Left ventricle myocardium inferior (tissue), 1 donor: ENCODE measurements at regions not wholly inside any gene's neighbourhood (a gene's known extent, or its start where the extent isn't known, plus 50 kb on each side); places are given as distances from the start of the nearest gene placed in this dataset.

Source experiments
- DNase-seq: peaks from one replicate; pipeline ENCODE4 v3.0.0-alpha.2; 2020
- H3K27ac ChIP-seq: fragments of 200-600 bp; replicated peaks from 2 replicates; pipeline ENCODE4 v1.8.0; 2021
- H3K27me3 ChIP-seq: fragments of 200-600 bp; 2 replicates; pipeline ENCODE4 v1.8.0; 2021; ENCODE audit warnings: low read depth
- H3K36me3 ChIP-seq: fragments of 200-600 bp; 2 replicates; pipeline ENCODE4 v1.8.0; 2021
- H3K4me1 ChIP-seq: fragments of 200-600 bp; 2 replicates; pipeline ENCODE4 v1.8.0; 2021
- H3K4me3 ChIP-seq: fragments of 200-600 bp; 2 replicates; pipeline ENCODE4 v1.8.0; 2021; ENCODE audit warnings: mild to moderate bottlenecking, moderate library complexity
- H3K9me3 ChIP-seq: fragments of 200-600 bp; replicated peaks from 2 replicates; pipeline ENCODE4 v1.8.0; 2021
- intact Hi-C: fragments of 100-400 bp; cut with micrococcal nuclease; formaldehyde crosslinking; loops from one replicate; pipeline ENCODE4 v1.11.0; 2022
- TF ChIP-seq, protein P1 (sequence below): fragments of 200-600 bp; IDR thresholded peaks from 2 replicates; pipeline ENCODE4 v1.8.0; 2021; ENCODE audit warnings: antibody characterized with exemption, mild to moderate bottlenecking, borderline replicate concordance
- donor health status: DM: no; HTN: yes; CAD: no; lungs with severe emphysema.

DNA sequence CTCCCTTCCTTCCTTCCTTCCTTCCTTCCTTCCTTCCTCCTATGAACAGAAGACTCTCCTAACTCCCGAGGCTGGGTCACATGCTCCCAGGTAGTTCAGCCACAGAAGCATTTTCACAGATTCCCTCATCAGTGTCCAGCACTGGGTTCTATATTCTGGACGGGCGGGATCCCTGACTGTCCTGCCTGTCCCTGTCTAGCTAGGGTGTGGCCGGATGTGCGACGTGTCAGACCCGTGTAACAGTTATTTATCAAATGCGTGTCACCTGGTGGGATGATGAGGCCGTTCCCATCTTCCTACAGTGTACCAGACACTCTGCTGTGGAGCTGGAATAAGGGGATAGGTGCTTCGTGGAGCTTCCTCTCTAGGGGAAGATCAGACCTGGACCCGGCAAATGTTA lies 901.0 kb downstream of the BRD1 start:
- peaks cover 71% of the 10 kb centered on the region for H3K27me3 ChIP-seq
- no peaks in the 10 kb centered on the region for H3K9me3 ChIP-seq
- intact Hi-C loops: no loop called here
- H3K36me3 ChIP-seq: no peaks in the 10 kb centered on the region
- no peak overlapping the region for H3K27ac ChIP-seq
- no peak for DNase-seq
- no peak overlapping the region for H3K4me3 ChIP-seq
- no peaks in the 10 kb centered on the region for H3K4me1 ChIP-seq
- TF ChIP-seq, protein P1, sequence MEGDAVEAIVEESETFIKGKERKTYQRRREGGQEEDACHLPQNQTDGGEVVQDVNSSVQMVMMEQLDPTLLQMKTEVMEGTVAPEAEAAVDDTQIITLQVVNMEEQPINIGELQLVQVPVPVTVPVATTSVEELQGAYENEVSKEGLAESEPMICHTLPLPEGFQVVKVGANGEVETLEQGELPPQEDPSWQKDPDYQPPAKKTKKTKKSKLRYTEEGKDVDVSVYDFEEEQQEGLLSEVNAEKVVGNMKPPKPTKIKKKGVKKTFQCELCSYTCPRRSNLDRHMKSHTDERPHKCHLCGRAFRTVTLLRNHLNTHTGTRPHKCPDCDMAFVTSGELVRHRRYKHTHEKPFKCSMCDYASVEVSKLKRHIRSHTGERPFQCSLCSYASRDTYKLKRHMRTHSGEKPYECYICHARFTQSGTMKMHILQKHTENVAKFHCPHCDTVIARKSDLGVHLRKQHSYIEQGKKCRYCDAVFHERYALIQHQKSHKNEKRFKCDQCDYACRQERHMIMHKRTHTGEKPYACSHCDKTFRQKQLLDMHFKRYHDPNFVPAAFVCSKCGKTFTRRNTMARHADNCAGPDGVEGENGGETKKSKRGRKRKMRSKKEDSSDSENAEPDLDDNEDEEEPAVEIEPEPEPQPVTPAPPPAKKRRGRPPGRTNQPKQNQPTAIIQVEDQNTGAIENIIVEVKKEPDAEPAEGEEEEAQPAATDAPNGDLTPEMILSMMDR: no peak

DNA sequence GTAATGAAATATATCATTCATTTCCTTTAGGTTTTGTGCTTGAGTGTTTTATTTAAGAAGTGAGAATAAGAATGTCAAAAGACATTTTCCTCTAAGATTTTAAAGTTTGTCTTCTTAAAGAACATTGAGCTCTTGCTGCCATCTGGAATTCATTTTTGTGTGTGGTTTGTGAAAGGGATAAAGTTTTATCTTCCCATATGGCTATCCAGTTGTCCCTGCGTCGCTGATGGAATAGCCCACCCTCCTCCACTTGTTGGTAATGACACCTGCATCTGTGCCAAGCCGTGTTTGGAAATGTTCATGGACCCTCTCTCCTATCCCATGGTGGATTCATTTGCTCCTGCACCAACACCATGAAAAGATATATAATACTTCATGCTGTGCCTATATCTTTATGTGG lies 901.5 kb downstream of the BRD1 start:
- Histone ChIP-seq H3K4me1 (no peaks in the 10 kb centered on the region), H3K36me3 (no peaks in the 10 kb centered on the region), H3K9me3 (no peaks in the 10 kb centered on the region), H3K27me3 (peaks cover 70% of the 10 kb centered on the region), H3K27ac (no peak overlapping the region), H3K4me3 (no peak overlapping the region)
- TF ChIP-seq, protein P1: no peak
- DNase-seq: no peak
- intact Hi-C loops: no loop called here

DNA sequence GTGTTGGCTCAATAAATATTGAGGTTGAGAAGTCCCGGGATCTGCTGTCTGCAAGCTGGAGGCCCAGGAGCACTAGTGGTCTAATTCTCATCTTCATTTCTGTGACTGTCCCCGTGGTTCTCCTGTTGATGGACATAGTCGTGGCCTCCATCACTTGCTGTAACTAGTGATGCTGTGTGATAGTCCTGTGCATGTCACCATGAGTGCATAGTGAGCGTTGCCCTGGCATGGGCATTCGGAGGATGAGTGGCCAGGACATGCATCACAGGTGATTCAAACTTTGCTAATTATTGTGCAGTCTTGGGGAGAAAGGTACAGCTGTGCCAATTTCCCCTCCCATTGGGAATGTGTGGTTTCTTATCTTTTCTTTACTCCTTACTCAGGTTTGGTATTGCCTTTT lies 902.2 kb downstream of the BRD1 start:
- TF ChIP-seq, protein P1: no peak
- Histone ChIP-seq H3K27me3 (peaks cover 72% of the 10 kb centered on the region), H3K4me1 (no peaks in the 10 kb centered on the region), H3K9me3 (no peaks in the 10 kb centered on the region), H3K36me3 (no peaks in the 10 kb centered on the region), H3K4me3 (no peak overlapping the region), H3K27ac (no peak overlapping the region)
- no peak for DNase-seq
- intact Hi-C loops: no loop called here

DNA sequence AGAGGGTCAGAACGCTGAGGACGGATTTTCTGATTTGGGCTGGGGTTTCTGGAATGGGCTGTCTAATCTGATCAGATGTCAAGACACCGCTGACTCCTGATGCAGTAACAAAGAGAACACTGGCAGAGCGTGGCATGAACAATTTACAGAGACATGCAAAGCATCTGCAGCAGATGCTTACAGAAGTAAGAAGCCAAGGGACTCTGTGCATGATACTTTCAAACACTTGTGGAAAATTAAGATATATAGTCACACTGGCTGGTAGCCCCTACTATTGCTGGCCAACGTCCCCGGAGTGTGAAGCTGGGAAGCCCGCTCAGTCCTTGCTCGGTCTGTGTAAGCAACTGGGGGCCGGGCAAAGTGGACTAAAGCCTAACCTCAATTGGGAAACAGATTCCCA lies 903.7 kb downstream of the BRD1 start:
- peaks cover 72% of the 10 kb centered on the region for H3K27me3 ChIP-seq
- DNase-seq: no peak
- no peak overlapping the region for H3K27ac ChIP-seq
- no peak overlapping the region for H3K4me3 ChIP-seq
- H3K4me1 ChIP-seq: no peaks in the 10 kb centered on the region
- H3K9me3 ChIP-seq: no peaks in the 10 kb centered on the region
- no peaks in the 10 kb centered on the region for H3K36me3 ChIP-seq
- TF ChIP-seq, protein P1: no peak
- intact Hi-C loops: no loop called here

DNA sequence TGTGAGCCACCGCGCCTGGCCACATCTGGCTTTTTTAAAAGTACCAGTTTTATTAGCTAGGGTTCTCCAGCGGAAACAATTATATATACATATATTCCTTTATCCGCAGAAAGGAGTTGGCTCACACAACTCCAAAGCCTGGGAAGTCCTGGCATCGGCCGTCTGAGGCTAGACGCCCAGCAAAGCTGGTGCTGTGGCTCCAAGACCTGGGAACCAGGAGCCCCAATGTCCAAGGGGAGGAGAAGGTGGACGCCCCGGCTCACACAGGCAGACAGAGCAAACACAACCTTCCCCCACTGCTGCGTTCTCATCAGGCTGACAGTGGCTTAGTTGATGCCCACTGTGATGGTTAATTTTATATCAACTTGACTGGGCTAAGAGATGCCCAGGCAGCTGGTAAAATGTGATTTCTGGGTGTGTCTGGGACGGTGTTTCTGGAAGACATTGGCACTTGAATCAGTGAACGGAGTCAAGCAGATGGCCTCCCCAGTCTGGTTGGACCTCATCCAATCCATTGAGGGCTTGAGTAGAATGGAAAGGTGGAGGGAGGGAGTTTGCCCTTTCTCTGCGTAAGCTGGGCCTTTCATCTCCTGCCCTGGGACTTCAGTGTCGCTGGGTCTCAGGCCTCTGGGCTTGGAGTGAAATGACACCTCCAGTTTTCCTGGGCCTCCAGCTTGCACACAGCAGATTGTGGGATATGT lies 904.4 kb downstream of the BRD1 start:
- Histone ChIP-seq H3K27ac (no peak overlapping the region), H3K36me3 (no peaks in the 10 kb centered on the region), H3K4me3 (no peak overlapping the region), H3K27me3 (peaks cover 74% of the 10 kb centered on the region), H3K9me3 (no peaks in the 10 kb centered on the region), H3K4me1 (no peaks in the 10 kb centered on the region)
- TF ChIP-seq, protein P1: no peak
- no peak for DNase-seq
- intact Hi-C loops: no loop called here
